ENCODE measurements at regions not wholly inside any gene's neighbourhood (a gene's known extent, or its start where the extent isn't known, plus 50 kb on each side); places are given as distances from the start of the nearest gene placed in this dataset.

DNA sequence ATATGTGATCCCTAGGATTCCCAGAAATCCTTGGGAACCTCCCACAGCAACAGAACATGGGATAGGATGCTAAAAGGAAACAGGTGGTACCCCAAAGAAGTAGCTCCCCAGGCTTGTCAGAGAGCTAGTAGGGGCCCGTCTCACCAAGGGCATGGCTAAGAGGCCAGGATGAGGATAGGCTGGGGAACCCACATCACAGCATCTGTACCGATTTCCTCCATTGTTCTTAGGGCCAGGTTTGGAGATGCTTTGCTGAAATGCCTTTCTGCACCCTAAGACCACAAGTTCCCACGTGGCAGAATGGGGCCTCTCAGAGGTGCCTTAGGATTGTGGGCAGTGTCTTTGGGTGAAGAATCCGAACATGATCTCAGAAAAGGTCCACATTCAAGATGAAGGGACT is 169.5 kb downstream of the HS3ST3B1 start:
- TF ChIP-seq, protein P1, sequence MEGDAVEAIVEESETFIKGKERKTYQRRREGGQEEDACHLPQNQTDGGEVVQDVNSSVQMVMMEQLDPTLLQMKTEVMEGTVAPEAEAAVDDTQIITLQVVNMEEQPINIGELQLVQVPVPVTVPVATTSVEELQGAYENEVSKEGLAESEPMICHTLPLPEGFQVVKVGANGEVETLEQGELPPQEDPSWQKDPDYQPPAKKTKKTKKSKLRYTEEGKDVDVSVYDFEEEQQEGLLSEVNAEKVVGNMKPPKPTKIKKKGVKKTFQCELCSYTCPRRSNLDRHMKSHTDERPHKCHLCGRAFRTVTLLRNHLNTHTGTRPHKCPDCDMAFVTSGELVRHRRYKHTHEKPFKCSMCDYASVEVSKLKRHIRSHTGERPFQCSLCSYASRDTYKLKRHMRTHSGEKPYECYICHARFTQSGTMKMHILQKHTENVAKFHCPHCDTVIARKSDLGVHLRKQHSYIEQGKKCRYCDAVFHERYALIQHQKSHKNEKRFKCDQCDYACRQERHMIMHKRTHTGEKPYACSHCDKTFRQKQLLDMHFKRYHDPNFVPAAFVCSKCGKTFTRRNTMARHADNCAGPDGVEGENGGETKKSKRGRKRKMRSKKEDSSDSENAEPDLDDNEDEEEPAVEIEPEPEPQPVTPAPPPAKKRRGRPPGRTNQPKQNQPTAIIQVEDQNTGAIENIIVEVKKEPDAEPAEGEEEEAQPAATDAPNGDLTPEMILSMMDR (IDR thresholded peaks at IDR 0.05), result no peak
- Mint-ChIP-seq H3K36me3 (ENCODE audit: unreplicated experiment) (no peaks in the 10 kb centered on the region), H3K4me1 (ENCODE audit: unreplicated experiment) (peaks cover 23% of the 10 kb centered on the region), H3K9me3 (ENCODE audit: unreplicated experiment) (peaks cover 4% of the 10 kb centered on the region), H3K27ac (ENCODE audit: unreplicated experiment) (peak overlapping the region; percentile 85), H3K4me3 (ENCODE audit: unreplicated experiment) (no peak overlapping the region), H3K27me3 (ENCODE audit: unreplicated experiment) (no peaks in the 10 kb centered on the region)
- DNase-seq (ENCODE audit: extremely low spot score, unreplicated experiment), result no peak

DNA sequence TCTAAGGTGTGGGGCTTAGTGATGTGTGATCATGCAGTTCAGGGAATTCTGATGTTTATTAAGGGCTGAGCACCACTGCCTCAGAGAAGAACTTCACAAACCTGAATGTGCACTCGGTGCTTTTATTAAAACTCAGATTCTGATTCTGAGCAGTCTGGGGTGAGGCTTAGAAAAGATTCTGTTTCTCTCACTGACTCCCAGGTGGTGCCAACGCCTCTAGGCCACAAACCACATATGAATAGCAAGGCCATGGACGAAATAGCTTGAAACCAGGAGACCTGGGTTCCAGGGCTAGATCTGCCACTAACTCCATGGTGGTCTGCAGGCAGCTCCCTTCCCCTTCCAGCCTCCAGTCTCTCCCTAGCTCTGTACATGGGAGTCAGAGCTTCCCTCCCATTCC is 169.1 kb downstream of the HS3ST3B1 start:
- Mint-ChIP-seq H3K27me3 (ENCODE audit: unreplicated experiment) (no peaks in the 10 kb centered on the region), H3K36me3 (ENCODE audit: unreplicated experiment) (no peaks in the 10 kb centered on the region), H3K4me1 (ENCODE audit: unreplicated experiment) (peaks cover 28% of the 10 kb centered on the region), H3K4me3 (ENCODE audit: unreplicated experiment) (no peak overlapping the region), H3K9me3 (ENCODE audit: unreplicated experiment) (peaks cover 1% of the 10 kb centered on the region), H3K27ac (ENCODE audit: unreplicated experiment) (no peak overlapping the region)
- DNase-seq (ENCODE audit: extremely low spot score, unreplicated experiment), result no peak
- TF ChIP-seq, protein P1 (IDR thresholded peaks at IDR 0.05), result no peak

DNA sequence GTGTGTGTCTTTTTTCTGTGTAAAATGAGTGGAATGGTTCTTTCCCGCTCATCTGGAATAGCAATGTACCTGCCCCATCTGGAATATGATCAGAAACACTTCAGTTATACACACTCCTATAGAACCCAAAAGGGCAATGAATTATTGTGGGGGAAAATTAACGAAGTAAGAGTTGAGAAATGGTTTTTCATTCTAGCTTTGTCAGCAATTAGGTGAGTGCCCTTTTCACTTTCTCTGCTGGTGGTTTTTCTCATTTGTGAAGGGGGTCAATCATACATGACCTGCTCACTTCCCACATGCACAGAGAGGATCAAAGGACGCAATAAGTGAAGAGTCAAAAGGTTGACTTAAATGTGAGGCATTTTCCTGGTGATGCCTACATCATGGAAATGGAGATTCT is 168.0 kb downstream of the HS3ST3B1 start:
- Mint-ChIP-seq H3K4me1 (ENCODE audit: unreplicated experiment) (peaks cover 37% of the 10 kb centered on the region), H3K27ac (ENCODE audit: unreplicated experiment) (no peak overlapping the region), H3K36me3 (ENCODE audit: unreplicated experiment) (no peaks in the 10 kb centered on the region), H3K4me3 (ENCODE audit: unreplicated experiment) (no peak overlapping the region), H3K27me3 (ENCODE audit: unreplicated experiment) (no peaks in the 10 kb centered on the region), H3K9me3 (ENCODE audit: unreplicated experiment) (no peaks in the 10 kb centered on the region)
- TF ChIP-seq, protein P1 (IDR thresholded peaks at IDR 0.05), result no peak
- no peak for DNase-seq (ENCODE audit: extremely low spot score, unreplicated experiment)

DNA sequence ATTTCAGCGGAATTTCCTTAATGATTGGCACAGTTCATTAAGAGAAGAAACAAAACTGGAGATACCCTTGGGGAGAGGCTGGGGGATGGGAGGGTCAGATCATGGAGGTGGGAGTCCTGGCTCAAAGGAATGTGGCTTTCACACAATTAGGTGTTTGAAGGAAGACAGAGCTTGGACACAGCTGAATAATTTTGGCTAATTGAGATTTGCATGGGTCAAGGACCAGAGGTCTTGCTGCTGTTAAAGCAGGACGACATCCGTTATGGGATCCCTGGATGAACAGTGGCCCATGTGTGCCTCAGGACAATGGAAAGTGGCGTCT is 160.3 kb downstream of the HS3ST3B1 start:
- Mint-ChIP-seq H3K27me3 (ENCODE audit: unreplicated experiment) (no peaks in the 10 kb centered on the region), H3K4me1 (ENCODE audit: unreplicated experiment) (peaks cover 14% of the 10 kb centered on the region), H3K27ac (ENCODE audit: unreplicated experiment) (no peak overlapping the region), H3K9me3 (ENCODE audit: unreplicated experiment) (no peaks in the 10 kb centered on the region), H3K36me3 (ENCODE audit: unreplicated experiment) (no peaks in the 10 kb centered on the region), H3K4me3 (ENCODE audit: unreplicated experiment) (no peak overlapping the region)
- TF ChIP-seq, protein P1 (IDR thresholded peaks at IDR 0.05), result no peak
- no peak for DNase-seq (ENCODE audit: extremely low spot score, unreplicated experiment)

DNA sequence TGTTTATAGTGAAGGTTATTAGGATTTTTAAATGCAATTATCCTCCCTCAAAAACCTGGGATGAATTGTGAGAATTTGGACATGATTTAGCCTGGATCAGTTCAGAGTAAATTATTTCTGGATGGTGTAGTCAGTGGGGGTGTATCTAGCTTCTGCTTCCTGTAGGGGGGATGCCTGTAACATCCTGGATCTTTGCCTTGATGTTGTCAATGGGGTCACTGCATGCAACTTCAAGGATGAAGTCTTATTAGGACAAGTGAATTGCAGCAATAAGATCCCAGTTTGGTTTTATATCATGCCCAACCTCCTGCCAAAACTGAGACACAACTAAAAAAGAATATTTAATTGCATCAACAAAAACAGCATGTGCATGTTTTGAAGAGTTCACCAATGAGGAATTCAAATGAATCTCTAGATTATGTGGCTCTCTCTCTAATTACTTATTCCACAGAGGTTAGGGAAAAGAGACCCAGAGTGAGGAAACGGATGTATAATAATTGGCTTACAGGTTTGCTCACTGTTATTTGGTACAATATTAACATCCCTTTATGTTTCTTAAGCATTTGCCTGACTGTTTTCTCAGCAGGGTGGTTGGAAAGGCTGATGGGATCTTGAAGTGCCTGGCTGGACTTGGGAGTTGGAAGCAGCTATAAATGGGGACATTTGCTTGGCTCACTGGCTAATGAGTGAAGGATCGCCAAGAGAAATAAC is 159.8 kb downstream of the HS3ST3B1 start:
- no peak overlapping the region for H3K27ac Mint-ChIP-seq (ENCODE audit: unreplicated experiment)
- H3K27me3 Mint-ChIP-seq (ENCODE audit: unreplicated experiment), result no peaks in the 10 kb centered on the region
- H3K4me1 Mint-ChIP-seq (ENCODE audit: unreplicated experiment), result peaks cover 14% of the 10 kb centered on the region
- DNase-seq (ENCODE audit: extremely low spot score, unreplicated experiment), result no peak
- TF ChIP-seq, protein P1 (IDR thresholded peaks at IDR 0.05), result no peak
- no peak overlapping the region for H3K4me3 Mint-ChIP-seq (ENCODE audit: unreplicated experiment)
- H3K9me3 Mint-ChIP-seq (ENCODE audit: unreplicated experiment), result no peaks in the 10 kb centered on the region
- no peaks in the 10 kb centered on the region for H3K36me3 Mint-ChIP-seq (ENCODE audit: unreplicated experiment)

Measured in osteocyte (in vitro differentiated cells).